HG02610 (cell line): ENCODE measurements at regions not wholly inside any gene's neighbourhood (a gene's known extent, or its start where the extent isn't known, plus 50 kb on each side); places are given as distances from the start of the nearest gene placed in this dataset.

Experiments
- ATAC-seq: cut with Tn5 transposase; IDR thresholded peaks from one replicate; pipeline ENCODE4 v1.9.1; 2021; ENCODE audit warnings: mild to moderate bottlenecking, moderate library complexity; ENCODE audit not compliant: unreplicated experiment

DNA sequence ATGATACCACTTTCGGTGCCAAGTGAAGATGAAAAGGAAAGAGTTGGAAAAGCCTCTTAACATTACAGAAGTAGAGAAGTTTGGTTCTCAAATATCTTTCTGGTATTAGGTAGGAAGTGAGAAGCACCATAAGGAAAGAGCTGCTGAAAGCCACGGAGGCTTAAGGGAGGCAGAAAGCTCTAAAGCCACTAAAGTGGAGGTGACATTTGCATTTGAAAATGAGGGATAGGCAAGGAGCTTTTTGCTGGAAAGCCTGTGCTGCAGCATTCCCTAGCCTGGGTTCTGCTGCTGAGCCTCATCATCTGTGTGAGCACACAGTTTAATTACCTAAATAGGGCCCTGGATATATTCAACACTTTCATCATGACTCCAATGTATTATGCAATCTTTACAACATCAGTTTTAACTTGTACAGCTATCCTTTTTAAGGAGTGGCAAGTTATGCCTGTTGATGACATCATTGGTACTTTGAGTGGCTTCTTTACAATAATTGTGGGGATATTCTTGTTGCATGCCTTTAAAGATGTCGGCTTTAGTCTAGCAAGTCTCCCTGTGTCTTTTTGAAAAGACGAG, 315.4 kb downstream of the RBM26 start:
- ATAC-seq = no peak

DNA sequence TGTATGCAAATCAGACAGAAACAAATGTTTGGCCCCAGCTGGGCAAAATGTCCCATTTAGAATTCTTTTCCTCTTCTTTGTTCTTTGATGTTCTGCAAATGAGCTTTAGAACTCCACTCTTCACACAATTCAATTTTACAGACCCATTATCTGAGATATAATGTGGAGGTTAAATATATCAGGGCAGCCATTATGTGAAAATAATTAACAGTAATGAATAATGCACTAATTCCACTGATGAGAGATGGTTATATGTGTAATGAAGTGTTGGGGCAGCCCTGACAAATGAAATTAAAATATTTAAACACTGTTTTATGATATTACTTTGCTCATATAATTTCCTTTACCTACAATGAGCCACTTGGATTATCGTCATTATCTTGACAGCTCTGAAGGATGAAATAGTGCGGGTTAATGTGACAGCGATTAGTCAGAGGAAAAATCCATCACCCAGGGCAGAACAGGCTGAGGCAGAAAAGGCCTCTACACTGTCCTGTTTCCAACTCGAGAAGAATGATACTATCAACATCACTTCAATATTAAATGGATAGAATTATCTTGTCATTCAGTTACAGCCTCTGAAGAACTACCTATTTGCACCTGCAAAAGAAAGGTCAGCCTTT, 321.1 kb downstream of the RBM26 start:
- ATAC-seq = no peak

DNA sequence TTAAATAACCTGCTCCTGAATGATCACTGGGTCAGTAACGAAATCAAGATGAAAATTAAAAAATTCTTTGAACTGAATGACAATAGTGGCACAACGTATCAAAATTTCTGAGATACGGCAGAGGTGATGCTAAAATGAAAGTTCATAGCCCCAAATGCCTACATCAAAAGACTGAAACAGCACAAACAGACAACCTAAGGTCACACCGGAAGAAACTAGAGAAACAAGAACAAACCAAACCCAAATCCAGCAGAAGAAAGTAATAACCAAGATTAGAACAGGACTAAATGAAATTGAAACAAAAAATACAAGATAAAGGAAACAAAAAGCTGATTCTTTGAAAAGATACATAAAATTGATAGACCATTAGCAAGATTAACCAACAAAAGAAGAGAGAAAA, 324.1 kb downstream of the RBM26 start:
- ATAC-seq = no peak

DNA sequence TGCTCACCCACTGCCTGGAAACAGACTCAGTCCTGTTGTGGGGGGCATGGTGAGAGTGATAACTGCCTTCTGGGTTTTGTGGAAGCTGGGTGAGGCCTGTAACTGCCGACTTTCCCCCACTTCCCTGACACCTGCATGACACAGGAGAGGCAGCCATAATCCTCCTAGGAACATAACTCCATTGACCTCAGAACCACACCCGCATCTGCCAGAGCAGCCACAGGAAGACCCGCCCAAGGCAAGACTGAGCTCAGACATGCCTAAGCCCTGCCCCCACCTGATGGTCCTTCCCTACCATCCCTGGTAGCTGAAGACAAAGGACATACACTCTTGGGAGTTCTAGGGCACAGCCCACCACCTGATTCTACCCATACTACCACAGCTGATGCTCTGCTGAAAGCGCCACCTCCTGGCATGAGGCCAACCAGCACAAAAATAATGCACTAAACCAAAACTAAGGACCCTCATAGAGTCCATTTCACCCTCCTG, 326.7 kb downstream of the RBM26 start:
- ATAC-seq = no peak

DNA sequence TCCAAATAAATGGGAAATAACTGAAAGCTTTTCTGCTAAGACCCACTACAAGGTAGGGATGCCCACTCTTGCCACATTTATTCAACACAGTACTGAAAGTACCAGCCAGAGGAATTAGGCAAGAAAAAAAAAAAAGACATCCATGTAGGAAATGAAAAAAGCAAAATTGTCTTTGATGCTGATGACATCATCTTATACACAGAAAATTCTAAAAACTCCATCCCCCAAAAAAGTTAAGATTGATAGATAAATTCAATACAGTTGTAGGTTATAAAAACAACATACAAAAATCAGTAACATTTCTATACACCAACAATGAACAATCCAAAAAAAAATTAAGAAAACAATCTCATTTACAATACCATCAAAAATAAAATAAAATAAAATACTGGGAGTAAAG, 330.4 kb downstream of the RBM26 start:
- no peak for ATAC-seq

DNA sequence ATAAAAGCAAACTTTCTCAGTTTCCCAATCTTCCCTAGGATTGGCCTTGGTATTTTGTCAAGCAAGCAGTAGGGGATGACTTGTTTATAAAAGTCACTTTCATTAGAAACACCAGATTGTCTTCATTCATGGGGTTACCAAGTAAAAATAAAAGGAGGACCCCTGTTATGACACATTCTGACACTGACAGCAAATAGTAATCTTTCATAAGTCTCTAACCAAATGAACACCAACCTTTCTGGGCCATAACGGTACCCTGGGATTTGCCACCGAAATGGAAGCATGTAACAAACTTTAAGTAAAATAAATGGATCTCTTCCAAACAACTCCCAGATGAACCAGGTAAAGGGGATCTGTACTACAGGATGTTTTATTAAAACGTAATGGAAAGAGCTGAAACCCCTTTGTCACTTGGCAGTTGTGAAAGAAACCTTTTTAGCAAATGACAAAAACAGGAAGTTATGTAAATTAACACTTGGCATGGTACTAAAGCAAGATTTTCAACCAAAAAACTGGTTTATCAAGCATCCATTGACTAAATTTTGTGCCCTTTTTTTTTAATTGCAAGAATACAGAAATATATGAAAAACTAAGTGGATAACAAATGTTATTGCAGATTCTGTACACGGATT, 335.6 kb downstream of the RBM26 start:
- ATAC-seq = no peak

DNA sequence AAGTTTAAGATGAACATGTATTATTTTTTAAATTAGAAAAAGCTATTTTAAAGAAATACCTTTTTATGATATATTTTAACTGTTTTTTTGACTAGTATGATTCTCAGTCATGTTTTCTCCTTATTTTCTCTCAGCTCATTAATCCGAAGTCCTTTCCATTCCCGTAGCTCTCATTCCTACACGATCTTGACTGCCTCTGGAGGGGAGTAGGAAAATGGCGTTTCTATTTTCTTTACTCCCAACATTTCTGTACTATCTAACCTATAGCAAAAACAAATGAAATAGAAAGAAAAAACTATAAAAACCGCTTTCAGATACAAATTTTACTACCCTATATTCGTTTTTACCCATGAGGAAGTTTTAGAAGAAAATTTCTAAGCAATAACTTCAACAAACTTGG, 343.8 kb downstream of the RBM26 start:
- ATAC-seq = no peak

DNA sequence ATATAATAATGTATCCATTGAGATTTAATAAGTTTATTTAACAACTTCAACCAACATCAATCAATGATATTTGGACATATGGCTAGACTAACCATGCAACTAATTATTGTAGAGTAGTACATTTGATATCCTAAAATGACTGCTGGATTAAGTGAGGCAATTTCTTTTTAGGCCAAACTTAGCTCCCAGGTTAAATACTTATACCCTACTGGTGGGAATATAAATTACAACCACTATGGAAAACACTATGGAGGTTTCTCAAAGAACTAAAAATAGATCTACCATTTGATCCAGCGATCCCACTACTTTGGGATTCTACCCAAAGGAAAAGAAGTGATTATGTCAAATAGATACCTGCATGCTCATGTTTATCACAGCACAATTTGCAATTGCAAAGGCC, 345.8 kb downstream of the RBM26 start:
- no peak for ATAC-seq

DNA sequence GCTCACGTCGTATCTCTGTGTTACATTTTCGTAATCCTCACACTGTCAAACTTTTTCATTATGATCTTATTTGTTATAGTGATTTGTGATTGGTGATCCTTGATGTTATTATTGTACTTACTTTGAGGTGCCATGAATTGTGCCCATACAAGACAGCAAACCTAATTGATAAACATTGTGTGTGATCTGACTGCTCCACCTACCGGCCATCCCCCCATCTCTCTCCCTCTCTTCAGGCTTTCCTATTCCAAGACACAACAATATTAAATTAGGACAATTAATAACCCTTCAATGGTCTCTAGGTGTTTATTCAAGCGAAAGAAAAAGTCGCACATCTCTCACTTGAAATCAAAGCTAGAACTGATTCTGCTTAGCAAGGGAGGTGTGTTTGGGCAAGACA, 349.3 kb downstream of the RBM26 start:
- no peak for ATAC-seq

DNA sequence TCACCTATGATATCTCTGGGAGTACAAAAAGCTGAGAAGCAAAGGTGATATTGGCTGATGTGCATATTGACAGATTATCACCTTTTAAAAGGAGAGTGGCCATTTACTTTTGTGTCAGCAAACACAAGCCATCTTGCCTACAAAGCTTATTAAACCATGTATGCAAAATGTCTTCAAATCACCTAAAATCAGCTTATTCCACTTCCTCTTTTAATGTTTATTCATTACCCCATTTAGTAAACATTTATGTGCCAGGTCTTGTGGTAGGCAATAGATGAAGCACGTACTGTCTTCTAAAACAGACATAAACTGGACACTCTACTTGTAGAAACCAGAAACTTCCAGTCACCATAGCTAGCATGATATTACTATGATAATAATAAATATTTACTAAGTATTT, 354.6 kb downstream of the RBM26 start:
- no peak for ATAC-seq

DNA sequence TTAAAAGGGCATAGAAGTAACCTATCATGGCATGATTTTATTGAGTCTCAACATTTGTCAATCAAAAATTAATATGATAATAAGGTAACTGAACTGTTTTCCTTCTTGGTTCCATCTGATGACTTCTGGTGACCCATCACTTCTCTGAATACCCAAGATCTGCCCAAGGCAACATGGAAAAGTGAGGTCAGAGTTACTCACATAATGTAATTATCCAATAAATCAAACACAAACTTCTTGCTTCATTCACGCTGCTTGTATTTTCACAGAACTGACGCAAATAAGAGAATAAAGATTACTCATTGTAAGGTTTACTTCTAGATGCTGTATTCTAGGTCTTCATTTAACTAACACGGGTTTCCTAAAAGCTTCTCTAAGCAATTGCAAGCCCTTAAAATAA, 361.6 kb downstream of the RBM26 start:
- ATAC-seq = no peak

DNA sequence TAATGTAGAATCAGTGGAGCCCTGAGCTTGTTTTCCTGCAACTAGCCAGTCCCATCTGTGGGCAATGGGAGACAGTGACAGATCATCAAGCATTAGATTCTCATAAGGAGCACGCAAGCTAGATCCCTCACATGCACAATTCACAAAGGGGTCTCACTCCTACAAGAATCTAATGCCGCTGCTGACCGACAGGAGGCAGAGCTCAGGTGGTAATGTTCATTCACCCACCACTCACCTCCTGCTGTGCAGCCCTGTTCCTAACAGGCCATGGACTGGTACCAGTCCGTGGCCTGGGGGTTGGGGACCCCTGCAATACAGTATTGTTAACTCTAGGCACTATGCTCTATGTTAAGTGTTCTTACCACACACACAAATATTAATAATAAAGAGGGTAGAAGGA, 362.8 kb downstream of the RBM26 start:
- ATAC-seq = no peak

DNA sequence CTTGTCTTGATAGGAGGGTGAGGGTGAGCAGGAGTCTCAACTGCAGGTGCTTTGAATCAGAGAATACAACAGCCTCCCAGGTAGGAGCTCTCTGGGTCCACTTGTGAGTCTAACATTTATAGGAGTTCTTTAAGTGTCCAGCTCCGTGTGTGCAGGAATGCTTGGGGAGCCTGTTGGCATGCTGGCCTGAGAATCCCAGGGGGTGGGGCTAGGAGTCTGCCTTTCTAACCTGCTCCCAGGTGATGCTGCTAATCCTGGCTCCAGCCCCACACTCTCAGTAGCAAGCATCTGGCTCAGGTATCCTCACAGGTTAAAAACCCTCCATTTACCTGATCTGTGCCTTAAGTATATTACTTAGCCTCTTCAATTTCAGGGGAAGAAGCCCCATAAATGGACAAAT, 368.9 kb downstream of the RBM26 start:
- no peak for ATAC-seq

DNA sequence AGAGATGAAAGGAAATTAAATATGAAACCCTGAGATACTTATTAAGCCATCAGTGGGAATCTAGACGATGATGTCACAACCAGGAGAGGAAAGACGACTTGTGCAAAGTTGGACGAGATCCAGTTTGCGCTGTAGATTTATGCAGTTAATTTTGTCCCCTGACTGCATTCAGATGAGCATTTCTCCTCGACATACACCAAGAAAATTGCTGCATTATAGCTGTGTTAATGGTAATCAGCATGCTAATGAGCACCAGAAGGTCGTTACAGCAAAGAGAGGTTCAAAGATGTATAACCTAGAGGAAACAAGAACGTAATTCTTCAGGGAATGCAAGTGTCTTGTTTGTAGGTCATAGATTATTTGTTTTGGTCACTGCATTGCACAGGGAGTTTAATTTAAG, 371.7 kb downstream of the RBM26 start:
- ATAC-seq = no peak

DNA sequence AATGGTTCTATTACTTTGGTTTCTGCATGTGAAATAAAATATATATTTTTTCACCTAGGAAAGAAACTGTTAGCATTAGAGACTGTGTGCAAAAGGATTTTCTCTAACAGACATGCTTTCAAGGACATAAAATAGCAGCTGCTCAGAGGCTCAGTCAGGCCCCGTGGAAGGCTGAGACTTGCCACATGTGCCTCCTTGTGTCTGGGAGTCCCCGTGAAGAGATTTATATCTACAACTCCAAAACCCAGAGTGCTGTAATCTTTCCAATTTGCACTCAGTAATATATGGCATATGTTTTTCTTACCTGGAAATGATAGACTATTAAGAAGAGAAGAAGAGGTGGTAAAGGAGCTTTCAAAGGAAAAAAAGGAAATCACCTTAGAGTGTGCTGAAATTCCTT, 371.6 kb upstream of the OBI1 start:
- ATAC-seq = no peak

DNA sequence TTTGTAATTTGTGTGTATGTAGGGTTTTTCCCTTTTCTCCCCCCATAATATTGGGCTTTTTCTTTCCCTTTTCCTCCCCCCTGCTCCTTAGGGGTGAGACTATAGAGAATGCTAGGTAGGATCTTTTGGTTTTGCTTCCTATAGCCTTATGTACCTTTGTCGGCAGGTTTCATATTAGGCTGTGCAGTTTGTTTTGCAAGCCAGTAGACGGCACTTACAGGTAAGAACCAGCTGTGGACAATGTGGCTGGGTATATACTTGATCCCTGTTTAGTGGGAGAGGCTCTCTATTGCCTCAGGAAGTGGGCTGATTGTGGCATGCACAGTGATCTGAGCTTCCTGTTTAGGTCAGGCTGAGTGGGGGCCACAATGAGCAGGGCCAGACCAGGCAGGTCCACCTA, 359.2 kb upstream of the OBI1 start:
- no peak for ATAC-seq

DNA sequence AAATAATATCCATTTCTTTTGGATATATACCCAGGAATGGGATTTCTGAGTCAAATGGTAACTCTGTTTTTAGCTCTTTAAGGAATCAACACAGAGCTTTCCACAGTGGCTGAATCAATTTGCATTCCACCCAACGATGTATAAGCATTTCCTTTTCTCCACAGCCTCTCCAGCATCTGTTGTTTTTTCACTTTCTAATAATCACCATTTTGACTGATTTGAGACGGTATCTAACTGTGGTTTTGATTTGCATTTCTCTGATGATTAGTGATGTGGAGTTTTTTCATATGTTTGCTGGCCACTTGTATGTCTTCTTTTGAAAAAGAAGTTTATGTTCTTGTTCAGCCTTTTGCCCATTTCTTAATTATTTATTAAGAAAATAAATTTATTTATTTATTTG, 352.2 kb upstream of the OBI1 start:
- no peak for ATAC-seq

DNA sequence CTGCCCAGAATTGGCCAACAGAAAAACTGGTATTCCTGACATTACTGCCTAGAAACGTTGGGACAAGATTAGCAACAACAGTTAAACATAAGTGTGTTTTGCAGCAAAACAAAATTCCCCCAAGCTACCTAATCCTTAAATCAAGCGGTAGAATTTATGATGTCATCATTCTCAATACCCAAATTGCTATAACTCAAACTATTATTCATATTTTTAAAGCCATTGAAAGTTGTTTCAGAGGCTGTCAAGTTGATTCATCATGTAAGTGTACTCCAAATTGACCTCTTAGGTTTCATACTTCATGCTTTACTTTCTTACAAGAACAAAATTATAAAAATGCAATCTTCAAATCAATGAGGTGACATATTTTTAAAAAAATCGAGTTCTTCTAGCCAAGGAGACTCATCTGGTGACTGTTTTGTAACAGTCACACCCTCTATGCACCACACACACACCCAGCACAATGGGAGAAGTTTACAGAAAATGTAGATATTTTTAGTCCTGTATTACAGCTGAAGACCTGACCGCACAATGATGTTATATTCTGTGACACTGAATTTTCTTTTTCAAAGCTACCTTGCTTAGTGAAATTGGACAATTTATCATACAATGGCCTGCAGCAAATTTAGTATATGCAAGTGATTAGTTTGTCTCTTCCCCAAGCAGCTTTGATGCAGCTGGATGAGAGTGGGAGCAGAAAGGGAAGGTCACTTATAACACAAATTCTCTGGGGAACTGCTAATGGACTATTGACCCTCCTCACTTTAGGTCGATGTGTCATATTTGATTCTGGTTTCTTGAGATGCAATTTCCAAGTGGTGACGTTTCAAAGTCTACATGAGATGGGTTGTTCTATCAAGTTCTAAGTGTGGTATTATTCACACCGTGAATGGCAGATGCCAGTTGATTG, 345.3 kb upstream of the OBI1 start:
- peak; percentile 59 for ATAC-seq

DNA sequence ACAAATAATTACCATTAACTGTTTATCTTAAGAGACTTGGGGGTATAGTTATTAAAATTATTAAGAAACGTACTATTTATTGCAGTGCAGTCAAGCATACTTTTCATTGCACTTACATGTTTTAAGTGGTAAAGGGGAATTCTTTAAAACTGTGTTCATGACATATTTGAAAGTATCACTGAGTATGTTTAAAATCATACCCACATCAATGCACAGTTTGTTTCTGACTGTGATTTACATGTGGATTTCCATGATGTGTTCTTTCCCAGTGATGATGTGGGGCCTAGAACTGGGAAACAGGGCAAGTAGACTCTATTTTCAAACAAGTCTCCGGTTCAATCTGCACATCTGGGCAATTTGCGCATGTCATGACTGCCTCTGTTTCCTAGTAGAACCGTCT, 340.5 kb upstream of the OBI1 start:
- ATAC-seq = no peak

DNA sequence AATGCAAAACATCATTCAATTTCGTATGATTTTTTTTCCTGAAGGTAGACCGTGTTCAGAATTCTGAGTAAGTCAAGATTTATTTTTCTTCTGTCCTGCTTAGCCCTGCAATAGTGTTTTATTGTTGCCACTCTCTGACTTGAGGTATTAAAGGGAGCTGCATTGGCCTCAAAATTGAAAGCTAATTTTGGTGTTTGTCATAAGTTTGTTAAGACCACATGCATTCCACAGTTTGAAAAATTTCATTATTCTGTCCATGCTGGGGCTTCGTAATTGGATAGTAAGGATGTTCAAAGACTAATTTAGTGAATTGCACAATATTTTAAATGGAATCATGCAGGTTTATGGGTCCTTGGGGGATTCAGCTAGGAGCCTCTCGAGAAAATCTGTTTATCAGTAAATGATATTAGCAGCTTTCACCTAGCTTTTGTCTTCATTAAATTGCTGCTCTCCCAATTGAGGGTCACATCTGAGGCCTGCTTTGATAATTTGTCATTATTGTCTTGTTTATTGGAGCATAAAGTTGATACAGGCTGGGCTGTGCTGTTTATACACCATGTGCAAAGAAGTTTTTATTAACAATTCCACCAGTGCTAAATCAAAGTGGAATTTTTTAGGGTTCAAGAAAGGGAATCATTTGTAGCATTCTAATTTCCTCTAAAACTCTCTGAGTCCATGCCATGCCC, 339.8 kb upstream of the OBI1 start:
- ATAC-seq = no peak
